ENCODE measurements at regions not wholly inside any gene's neighbourhood (a gene's known extent, or its start where the extent isn't known, plus 50 kb on each side); places are given as distances from the start of the nearest gene placed in this dataset.

GRCh38 chr7:52273685-52274610 is 761.5 kb upstream of the POM121L12 start:
- H3K9me3 ChIP-seq (ENCODE audit: insufficient read depth, low read length), result no peaks in the 10 kb centered on the region
- no peak for TF ChIP-seq CTCF (IDR thresholded peaks at IDR 0.05; ENCODE audit: insufficient read depth, low read length, poor library complexity, severe bottlenecking)
- TF ChIP-seq EZH2phosphoT487 (conservative IDR thresholded peaks at IDR 0.05; ENCODE audit: low read length), result no peak
- no peaks in the 10 kb centered on the region for H4K20me1 ChIP-seq (ENCODE audit: low read depth, low read length)
- H3K9me2 ChIP-seq (replicated peaks; ENCODE audit: insufficient read depth, low read length), result no peaks in the 10 kb centered on the region
- H3K36me3 ChIP-seq (ENCODE audit: low read length), result no peaks in the 10 kb centered on the region
- no peak overlapping the region for H2AFZ ChIP-seq (ENCODE audit: low read depth, low read length, severe bottlenecking)
- no peaks in the 10 kb centered on the region for H3K79me2 ChIP-seq (ENCODE audit: insufficient read depth, low read length)
- H3K27ac ChIP-seq (ENCODE audit: low read depth, low read length), result no peak overlapping the region
- H3F3A ChIP-seq (ENCODE audit: insufficient read depth), result no peaks in the 10 kb centered on the region
- no peak overlapping the region for H3K4me3 ChIP-seq (ENCODE audit: insufficient read depth, low read length, poor library complexity, severe bottlenecking)
- no peak overlapping the region for H3K4me2 ChIP-seq (ENCODE audit: low read depth, low read length, poor library complexity, severe bottlenecking)
- H3K27me3 ChIP-seq (ENCODE audit: low read length), result 0 out of 2 replicates have a peak, but pooled peaks cover 3% of the 10 kb centered on the region
- H3K9ac ChIP-seq (ENCODE audit: low read length), result no peak overlapping the region

- H3K4me3 ChIP-seq (ENCODE audit: insufficient read depth, low read length, poor library complexity, severe bottlenecking), result no peak overlapping the region
- no peak overlapping the region for H2AFZ ChIP-seq (ENCODE audit: low read depth, low read length, severe bottlenecking)
- no peak overlapping the region for H3K9ac ChIP-seq (ENCODE audit: low read length)
- H3K27ac ChIP-seq (ENCODE audit: low read depth, low read length), result no peak overlapping the region
- 0 out of 2 replicates have a peak, but pooled peaks cover 3% of the 10 kb centered on the region for H3K27me3 ChIP-seq (ENCODE audit: low read length)
- no peaks in the 10 kb centered on the region for H3K9me3 ChIP-seq (ENCODE audit: insufficient read depth, low read length)
- H4K20me1 ChIP-seq (ENCODE audit: low read depth, low read length), result no peaks in the 10 kb centered on the region
- no peaks in the 10 kb centered on the region for H3K36me3 ChIP-seq (ENCODE audit: low read length)
- H3F3A ChIP-seq (ENCODE audit: insufficient read depth), result no peaks in the 10 kb centered on the region
- no peaks in the 10 kb centered on the region for H3K9me2 ChIP-seq (replicated peaks; ENCODE audit: insufficient read depth, low read length)
- no peaks in the 10 kb centered on the region for H3K79me2 ChIP-seq (ENCODE audit: insufficient read depth, low read length)
- H3K4me2 ChIP-seq (ENCODE audit: low read depth, low read length, poor library complexity, severe bottlenecking), result no peak overlapping the region
- no peak for TF ChIP-seq CTCF (IDR thresholded peaks at IDR 0.05; ENCODE audit: insufficient read depth, low read length, poor library complexity, severe bottlenecking)
- no peak for TF ChIP-seq EZH2phosphoT487 (conservative IDR thresholded peaks at IDR 0.05; ENCODE audit: low read length)
Measured at GRCh38 chr7:52271703-52272102, 763.7 kb upstream of the POM121L12 start.

- Histone ChIP-seq H2AFZ (ENCODE audit: low read depth, low read length, severe bottlenecking) (no peak overlapping the region), H3K79me2 (ENCODE audit: insufficient read depth, low read length) (no peaks in the 10 kb centered on the region), H3K9me3 (ENCODE audit: insufficient read depth, low read length) (no peaks in the 10 kb centered on the region), H3K27ac (ENCODE audit: low read depth, low read length) (no peak overlapping the region), H3K4me2 (ENCODE audit: low read depth, low read length, poor library complexity, severe bottlenecking) (no peak overlapping the region), H3K9ac (ENCODE audit: low read length) (no peak overlapping the region), H3K4me3 (ENCODE audit: insufficient read depth, low read length, poor library complexity, severe bottlenecking) (no peak overlapping the region), H3K27me3 (ENCODE audit: low read length) (0 out of 2 replicates have a peak, but pooled peaks cover 3% of the 10 kb centered on the region), H3K36me3 (ENCODE audit: low read length) (no peaks in the 10 kb centered on the region), H4K20me1 (ENCODE audit: low read depth, low read length) (no peaks in the 10 kb centered on the region), H3F3A (ENCODE audit: insufficient read depth) (no peaks in the 10 kb centered on the region), H3K9me2 (replicated peaks; ENCODE audit: insufficient read depth, low read length) (no peaks in the 10 kb centered on the region)
- TF ChIP-seq CTCF (IDR thresholded peaks at IDR 0.05; ENCODE audit: insufficient read depth, low read length, poor library complexity, severe bottlenecking), result no peak
- no peak for TF ChIP-seq EZH2phosphoT487 (conservative IDR thresholded peaks at IDR 0.05; ENCODE audit: low read length)
Measured at GRCh38 chr7:52270301-52270700, 765.1 kb upstream of the POM121L12 start.
